Epithelial cell of proximal tubule (primary cell): ENCODE measurements at regions not wholly inside any gene's neighbourhood (a gene's known extent, or its start where the extent isn't known, plus 50 kb on each side); places are given as distances from the start of the nearest gene placed in this dataset.

ENCODE experiments used
- DNase-seq: peaks from one replicate; pipeline ENCODE4 v3.0.0-alpha.2; 2011; ENCODE audit warnings: low read depth
- H3K4me3 ChIP-seq: 2 replicates; pipeline ENCODE4 v1.5.1; 2011; ENCODE audit warnings: low read depth, mild to moderate bottlenecking, low read length
- TF ChIP-seq, protein P1 (sequence below): conservative IDR thresholded peaks from 2 replicates; pipeline ENCODE4 v1.5.1; 2012; ENCODE audit warnings: low read depth, mild to moderate bottlenecking, low read length

GRCh38 chr19:31185261-31185660, 164.0 kb downstream of the TSHZ3 start:
- no peak overlapping the region for H3K4me3 ChIP-seq
- TF ChIP-seq, protein P1, sequence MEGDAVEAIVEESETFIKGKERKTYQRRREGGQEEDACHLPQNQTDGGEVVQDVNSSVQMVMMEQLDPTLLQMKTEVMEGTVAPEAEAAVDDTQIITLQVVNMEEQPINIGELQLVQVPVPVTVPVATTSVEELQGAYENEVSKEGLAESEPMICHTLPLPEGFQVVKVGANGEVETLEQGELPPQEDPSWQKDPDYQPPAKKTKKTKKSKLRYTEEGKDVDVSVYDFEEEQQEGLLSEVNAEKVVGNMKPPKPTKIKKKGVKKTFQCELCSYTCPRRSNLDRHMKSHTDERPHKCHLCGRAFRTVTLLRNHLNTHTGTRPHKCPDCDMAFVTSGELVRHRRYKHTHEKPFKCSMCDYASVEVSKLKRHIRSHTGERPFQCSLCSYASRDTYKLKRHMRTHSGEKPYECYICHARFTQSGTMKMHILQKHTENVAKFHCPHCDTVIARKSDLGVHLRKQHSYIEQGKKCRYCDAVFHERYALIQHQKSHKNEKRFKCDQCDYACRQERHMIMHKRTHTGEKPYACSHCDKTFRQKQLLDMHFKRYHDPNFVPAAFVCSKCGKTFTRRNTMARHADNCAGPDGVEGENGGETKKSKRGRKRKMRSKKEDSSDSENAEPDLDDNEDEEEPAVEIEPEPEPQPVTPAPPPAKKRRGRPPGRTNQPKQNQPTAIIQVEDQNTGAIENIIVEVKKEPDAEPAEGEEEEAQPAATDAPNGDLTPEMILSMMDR, result peak; percentile 9
- no peak for DNase-seq

GRCh38 chr19:31181535-31181934, 167.7 kb downstream of the TSHZ3 start:
- no peak overlapping the region for H3K4me3 ChIP-seq
- TF ChIP-seq, protein P1, result no peak
- no peak for DNase-seq

GRCh38 chr19:31180907-31181306, 168.3 kb downstream of the TSHZ3 start:
- TF ChIP-seq, protein P1, result no peak
- no peak overlapping the region for H3K4me3 ChIP-seq
- DNase-seq, result no peak

DNA sequence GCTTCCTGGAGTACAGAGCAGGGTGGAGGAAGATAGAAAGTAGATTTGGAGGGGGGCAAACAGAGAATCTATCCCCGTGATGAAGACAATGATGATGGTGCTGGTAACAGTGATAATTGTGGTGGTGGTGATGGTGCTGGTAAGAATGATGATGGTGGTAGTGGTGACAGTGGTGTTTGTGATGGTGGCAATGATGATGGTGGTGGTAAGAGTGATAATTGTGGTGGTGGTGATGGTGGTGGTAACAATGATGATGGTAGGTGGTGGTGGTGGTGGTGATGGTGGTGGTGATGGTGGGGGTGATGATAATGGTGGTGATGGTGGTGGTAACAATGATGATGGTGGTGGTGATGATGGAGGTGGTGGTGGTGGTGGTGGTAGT, 169.8 kb downstream of the TSHZ3 start:
- H3K4me3 ChIP-seq, result no peak overlapping the region
- TF ChIP-seq, protein P1, result no peak
- DNase-seq, result no peak

GRCh38 chr19:31178833-31179470, 170.3 kb downstream of the TSHZ3 start:
- H3K4me3 ChIP-seq, result no peak overlapping the region
- TF ChIP-seq, protein P1, result no peak
- no peak for DNase-seq

DNA sequence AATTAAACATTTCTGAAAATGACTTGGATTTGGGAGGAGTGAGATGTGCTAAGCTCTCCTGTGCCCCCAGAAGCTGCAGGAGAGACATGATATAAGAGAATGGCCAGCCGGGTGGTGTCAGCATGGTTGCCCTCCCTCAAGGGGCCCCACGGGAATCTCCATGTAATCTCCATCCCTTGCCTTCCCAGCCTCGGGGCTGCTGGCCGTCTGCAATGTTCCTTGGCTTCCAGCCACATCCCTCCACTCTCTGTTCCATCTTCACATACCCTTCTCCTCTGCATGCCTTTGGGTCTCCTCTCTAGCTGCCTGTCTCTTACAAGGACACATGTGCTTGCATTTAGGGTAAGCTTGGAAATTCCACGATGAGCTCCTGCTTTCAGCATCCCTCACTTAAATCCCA, 172.0 kb downstream of the TSHZ3 start:
- DNase-seq, result no peak
- TF ChIP-seq, protein P1, result no peak
- H3K4me3 ChIP-seq, result no peak overlapping the region
